Activated T-helper 1 cell treated with anti-CD3 and anti-CD28 coated beads, Interleukin-12 subunit alpha, Interleukin-12 subunit beta, Interleukin-2, Interleukin-4 antibody, amounts not matched to agents 30 ng/mL and 10 ng/mL and 1 ng/mL, durations not matched to agents 14 hours and 24 hours and 36 hours (primary cell): ENCODE measurements at regions not wholly inside any gene's neighbourhood (a gene's known extent, or its start where the extent isn't known, plus 50 kb on each side); places are given as distances from the start of the nearest gene placed in this dataset.

Experiments
- DNase-seq: peaks from one replicate; pipeline ENCODE4 v3.0.0; 2021; ENCODE audit warnings: low spot score
- H3K27ac Mint-ChIP-seq: one replicate; pipeline ENCODE4 v1.8.0; 2021; ENCODE audit warnings: mild to moderate bottlenecking, mixed read lengths
- H3K27me3 Mint-ChIP-seq: one replicate; pipeline ENCODE4 v1.8.0; 2022; ENCODE audit warnings: mild to moderate bottlenecking, moderate library complexity, mixed read lengths; ENCODE audit not compliant: insufficient read depth
- H3K36me3 Mint-ChIP-seq: one replicate; pipeline ENCODE4 v1.8.0; 2021; ENCODE audit warnings: low read depth, mixed read lengths
- H3K4me1 Mint-ChIP-seq: one replicate; pipeline ENCODE4 v1.8.0; 2021; ENCODE audit warnings: low read depth, mixed read lengths
- H3K4me3 Mint-ChIP-seq: one replicate; pipeline ENCODE4 v1.8.0; 2021; ENCODE audit warnings: mild to moderate bottlenecking, moderate library complexity, mixed read lengths
- H3K9me3 Mint-ChIP-seq: one replicate; pipeline ENCODE4 v1.8.0; 2021; ENCODE audit warnings: mixed read lengths
- intact Hi-C: fragments of 100-400 bp; cut with micrococcal nuclease; formaldehyde crosslinking; loops from one replicate; pipeline ENCODE4 v1.15.1; 2024

- no peak for DNase-seq
- H3K36me3 Mint-ChIP-seq = peaks cover 25% of the 10 kb centered on the region
- intact Hi-C loops = loop anchor here (5.0 kb wide), 1 partner anchor 121 kb away; the partner anchor contains the start of gene CBLB
- peaks cover 64% of the 10 kb centered on the region for H3K9me3 Mint-ChIP-seq
- no peaks in the 10 kb centered on the region for H3K27me3 Mint-ChIP-seq
- H3K4me3 Mint-ChIP-seq = peak overlapping the region; percentile 56
- no peak overlapping the region for H3K27ac Mint-ChIP-seq
- H3K4me1 Mint-ChIP-seq = peaks cover 29% of the 10 kb centered on the region
Measured at GRCh38 chr3:105987809-105988208, 119.0 kb upstream of the CBLB start.

DNA sequence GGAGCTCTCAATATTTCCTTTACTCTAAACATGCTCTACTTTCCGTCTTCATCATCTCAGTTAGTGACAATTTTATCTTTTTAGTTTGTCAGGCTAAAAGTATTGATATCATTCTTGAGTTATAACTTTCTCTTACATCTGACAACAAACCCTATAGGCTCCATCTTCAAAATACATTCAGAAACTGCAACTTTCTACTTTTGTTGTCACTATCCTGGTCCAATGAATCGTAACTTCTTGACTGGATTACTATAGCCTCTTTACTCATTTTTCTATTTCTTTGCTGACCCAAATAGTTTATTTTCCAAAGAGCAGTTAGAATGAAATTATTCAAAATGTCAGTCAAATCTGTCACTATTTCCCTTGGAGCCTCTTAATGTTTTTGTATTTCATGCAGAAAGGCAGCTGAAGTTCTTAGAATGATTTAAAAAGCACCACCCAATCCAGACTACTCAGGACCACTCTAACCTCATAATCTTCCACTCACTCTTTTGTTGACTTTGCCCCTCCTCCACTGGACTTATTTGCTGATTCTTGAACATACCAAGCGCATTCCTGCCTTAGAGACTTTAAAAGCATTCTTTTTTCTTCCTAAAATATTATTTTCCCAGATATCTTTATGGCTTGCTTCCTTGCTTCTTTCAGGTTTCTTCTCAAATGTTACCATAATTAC lies 119.9 kb upstream of the CBLB start:
- peaks cover 25% of the 10 kb centered on the region for H3K36me3 Mint-ChIP-seq
- peaks cover 29% of the 10 kb centered on the region for H3K4me1 Mint-ChIP-seq
- H3K9me3 Mint-ChIP-seq = peaks cover 60% of the 10 kb centered on the region
- intact Hi-C loops = loop anchor here (5.0 kb wide), 1 partner anchor 121 kb away; the partner anchor contains the start of gene CBLB
- no peak overlapping the region for H3K4me3 Mint-ChIP-seq
- no peak for DNase-seq
- no peaks in the 10 kb centered on the region for H3K27me3 Mint-ChIP-seq
- H3K27ac Mint-ChIP-seq = peak overlapping the region; percentile 26

GRCh38 chr3:105996781-105997180 lies 128.0 kb upstream of the CBLB start:
- Mint-ChIP-seq H3K9me3 (peaks cover 65% of the 10 kb centered on the region), H3K27ac (no peak overlapping the region), H3K36me3 (peaks cover 17% of the 10 kb centered on the region), H3K4me1 (peaks cover 17% of the 10 kb centered on the region), H3K4me3 (no peak overlapping the region), H3K27me3 (no peaks in the 10 kb centered on the region)
- intact Hi-C loops = no loop called here
- no peak for DNase-seq

- no peak overlapping the region for H3K4me3 Mint-ChIP-seq
- peaks cover 14% of the 10 kb centered on the region for H3K36me3 Mint-ChIP-seq
- DNase-seq = no peak
- intact Hi-C loops = no loop called here
- H3K9me3 Mint-ChIP-seq = peaks cover 59% of the 10 kb centered on the region
- no peak overlapping the region for H3K27ac Mint-ChIP-seq
- no peaks in the 10 kb centered on the region for H3K27me3 Mint-ChIP-seq
- H3K4me1 Mint-ChIP-seq = peaks cover 17% of the 10 kb centered on the region
Measured at GRCh38 chr3:105997466-105997799, 128.6 kb upstream of the CBLB start.

DNA sequence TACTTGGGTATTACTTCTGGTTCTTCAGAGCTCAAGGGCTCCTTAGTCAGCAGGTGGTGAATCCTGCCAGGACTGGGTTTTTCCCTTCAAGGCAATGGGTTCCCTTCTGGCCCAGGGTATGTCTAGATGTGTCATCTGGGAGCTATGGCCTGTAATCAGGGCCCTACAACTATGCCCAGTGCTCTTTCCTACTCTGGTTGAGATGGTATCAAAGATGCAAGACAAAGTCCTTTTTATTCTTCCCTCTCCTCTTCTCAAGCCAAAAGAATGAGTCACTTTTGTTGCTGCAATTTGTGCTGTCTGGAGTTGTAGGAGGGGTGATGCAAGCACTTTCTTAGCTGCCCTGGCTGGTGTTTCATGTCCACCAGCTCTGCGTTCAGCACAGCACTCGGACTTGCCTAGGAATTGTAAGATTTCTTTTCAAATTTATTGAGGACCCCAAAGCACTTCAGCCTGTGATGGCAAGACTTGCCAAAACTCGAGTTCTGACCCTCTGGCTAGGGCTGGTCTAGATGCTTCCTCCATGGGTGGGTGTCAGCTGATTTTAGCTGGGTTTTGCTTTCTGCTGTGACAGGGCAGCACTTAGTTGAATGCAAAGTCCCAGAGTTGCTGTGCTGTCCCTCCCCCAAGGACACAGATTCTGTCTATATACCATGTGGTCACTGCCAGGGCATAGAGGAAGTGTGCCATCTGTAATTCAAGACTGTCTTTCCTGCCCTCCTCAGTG lies 129.2 kb upstream of the CBLB start:
- Mint-ChIP-seq H3K4me3 (no peak overlapping the region), H3K27me3 (no peaks in the 10 kb centered on the region), H3K27ac (peak overlapping the region; percentile 23), H3K9me3 (peaks cover 54% of the 10 kb centered on the region), H3K36me3 (peaks cover 13% of the 10 kb centered on the region), H3K4me1 (peaks cover 22% of the 10 kb centered on the region)
- intact Hi-C loops = no loop called here
- DNase-seq = no peak

DNA sequence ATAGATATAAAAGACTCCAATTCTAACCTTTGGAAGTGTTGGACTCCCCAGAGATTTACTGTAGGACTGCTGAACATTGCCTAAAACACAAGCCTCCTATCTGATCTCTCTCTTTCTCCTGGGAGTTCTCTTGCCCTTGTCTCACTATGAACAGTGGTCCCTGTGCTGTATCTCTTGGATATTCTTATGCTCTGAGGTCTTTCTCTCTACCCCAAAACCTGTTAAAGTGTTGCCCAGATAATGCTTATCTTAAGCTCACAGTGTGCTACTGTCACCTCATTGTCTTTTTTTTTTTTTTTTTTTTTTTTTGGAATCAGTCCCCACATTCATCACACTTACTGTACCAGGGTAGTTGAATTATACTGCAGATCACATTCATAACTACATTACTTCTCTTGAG lies 131.0 kb upstream of the CBLB start:
- no peak for DNase-seq
- Mint-ChIP-seq H3K36me3 (peaks cover 13% of the 10 kb centered on the region), H3K4me1 (peaks cover 36% of the 10 kb centered on the region), H3K27me3 (no peaks in the 10 kb centered on the region), H3K9me3 (peaks cover 47% of the 10 kb centered on the region), H3K4me3 (no peak overlapping the region), H3K27ac (no peak overlapping the region)
- intact Hi-C loops = no loop called here

GRCh38 chr3:106001923-106002322 lies 133.1 kb upstream of the CBLB start:
- H3K36me3 Mint-ChIP-seq = peaks cover 9% of the 10 kb centered on the region
- no peak overlapping the region for H3K4me3 Mint-ChIP-seq
- peaks cover 27% of the 10 kb centered on the region for H3K4me1 Mint-ChIP-seq
- no peaks in the 10 kb centered on the region for H3K27me3 Mint-ChIP-seq
- no peak for DNase-seq
- H3K27ac Mint-ChIP-seq = no peak overlapping the region
- H3K9me3 Mint-ChIP-seq = peaks cover 39% of the 10 kb centered on the region
- intact Hi-C loops = no loop called here

GRCh38 chr3:106004137-106004681 lies 135.4 kb upstream of the CBLB start:
- intact Hi-C loops = no loop called here
- H3K27ac Mint-ChIP-seq = no peak overlapping the region
- no peaks in the 10 kb centered on the region for H3K27me3 Mint-ChIP-seq
- peaks cover 16% of the 10 kb centered on the region for H3K36me3 Mint-ChIP-seq
- H3K4me1 Mint-ChIP-seq = peaks cover 26% of the 10 kb centered on the region
- H3K4me3 Mint-ChIP-seq = no peak overlapping the region
- peaks cover 38% of the 10 kb centered on the region for H3K9me3 Mint-ChIP-seq
- DNase-seq = no peak

- Mint-ChIP-seq H3K4me1 (peaks cover 32% of the 10 kb centered on the region), H3K36me3 (peaks cover 13% of the 10 kb centered on the region), H3K27ac (no peak overlapping the region), H3K9me3 (peaks cover 37% of the 10 kb centered on the region), H3K27me3 (no peaks in the 10 kb centered on the region), H3K4me3 (no peak overlapping the region)
- no peak for DNase-seq
- intact Hi-C loops = no loop called here
Measured at GRCh38 chr3:106004826-106005225, 136.0 kb upstream of the CBLB start.

DNA sequence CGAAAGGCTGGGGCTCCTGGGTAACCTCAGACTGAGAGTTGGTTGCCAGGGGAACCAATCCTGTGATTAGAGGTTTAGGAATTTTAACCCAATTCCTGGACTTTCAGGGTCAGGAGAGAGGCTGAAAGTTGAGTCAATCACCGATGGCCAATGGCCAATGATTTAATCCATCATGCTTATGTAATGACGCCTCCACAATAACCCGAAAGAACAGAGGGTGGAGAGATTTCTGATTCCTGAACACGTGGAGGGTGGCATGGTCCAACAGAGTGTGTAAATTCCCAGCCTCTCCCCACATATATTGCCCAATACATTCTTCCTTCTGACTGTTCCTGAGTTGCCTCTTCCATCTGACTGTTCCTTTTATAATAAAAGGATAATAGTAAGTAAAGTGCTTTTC lies 137.2 kb upstream of the CBLB start:
- H3K27ac Mint-ChIP-seq = no peak overlapping the region
- H3K36me3 Mint-ChIP-seq = peaks cover 10% of the 10 kb centered on the region
- peaks cover 36% of the 10 kb centered on the region for H3K9me3 Mint-ChIP-seq
- DNase-seq = no peak
- H3K4me1 Mint-ChIP-seq = peaks cover 44% of the 10 kb centered on the region
- no peak overlapping the region for H3K4me3 Mint-ChIP-seq
- intact Hi-C loops = no loop called here
- no peaks in the 10 kb centered on the region for H3K27me3 Mint-ChIP-seq

- Mint-ChIP-seq H3K9me3 (peaks cover 38% of the 10 kb centered on the region), H3K4me3 (no peak overlapping the region)
Measured at GRCh38 chr3:106006571-106006970, 137.8 kb upstream of the CBLB start.

GRCh38 chr3:106007512-106007911 lies 138.7 kb upstream of the CBLB start:
- H3K4me3 Mint-ChIP-seq = no peak overlapping the region
- peaks cover 13% of the 10 kb centered on the region for H3K36me3 Mint-ChIP-seq
- DNase-seq = no peak
- peaks cover 54% of the 10 kb centered on the region for H3K4me1 Mint-ChIP-seq
- intact Hi-C loops = no loop called here
- peaks cover 44% of the 10 kb centered on the region for H3K9me3 Mint-ChIP-seq
- no peaks in the 10 kb centered on the region for H3K27me3 Mint-ChIP-seq
- no peak overlapping the region for H3K27ac Mint-ChIP-seq

More at GRCh38 chr3:106006571-106006970, 137.8 kb upstream of the CBLB start:
- no peak for DNase-seq
- H3K36me3 Mint-ChIP-seq = peaks cover 10% of the 10 kb centered on the region
- intact Hi-C loops = no loop called here
- H3K27ac Mint-ChIP-seq = no peak overlapping the region
- no peaks in the 10 kb centered on the region for H3K27me3 Mint-ChIP-seq
- peaks cover 49% of the 10 kb centered on the region for H3K4me1 Mint-ChIP-seq

DNA sequence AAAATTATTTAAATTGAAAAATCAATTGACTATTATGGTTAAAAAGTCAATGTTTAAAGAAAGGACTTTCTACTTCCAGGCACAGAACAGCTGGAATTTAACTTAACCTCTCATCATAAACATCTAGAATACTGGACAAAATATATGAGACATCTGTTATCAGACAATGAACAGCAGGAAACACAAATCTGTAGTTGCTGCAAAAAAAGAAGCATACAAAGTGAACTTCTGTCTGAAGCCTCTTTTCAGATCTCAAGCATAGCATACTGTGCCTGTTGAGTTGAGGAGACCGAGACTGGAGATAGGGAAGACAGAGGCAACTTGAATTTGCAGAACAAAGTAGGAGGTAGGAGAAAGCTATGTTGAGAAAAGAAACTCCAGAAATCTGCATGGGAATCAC lies 140.0 kb upstream of the CBLB start:
- peaks cover 48% of the 10 kb centered on the region for H3K4me1 Mint-ChIP-seq
- H3K27me3 Mint-ChIP-seq = no peaks in the 10 kb centered on the region
- H3K9me3 Mint-ChIP-seq = peaks cover 49% of the 10 kb centered on the region
- intact Hi-C loops = no loop called here
- peak overlapping the region; percentile 53 for H3K27ac Mint-ChIP-seq
- peaks cover 14% of the 10 kb centered on the region for H3K36me3 Mint-ChIP-seq
- no peak for DNase-seq
- no peak overlapping the region for H3K4me3 Mint-ChIP-seq
